DND-41 (cell line): ENCODE measurements at regions not wholly inside any gene's neighbourhood (a gene's known extent, or its start where the extent isn't known, plus 50 kb on each side); places are given as distances from the start of the nearest gene placed in this dataset.

Source experiments
- ATAC-seq: fragments of 200-7000 bp; cut with Tn5 transposase; 3 replicates; pipeline ENCODE4 v1.9.1; 2021; ENCODE audit warnings: low read depth; ENCODE audit not compliant: insufficient read depth
- DNase-seq: peaks from one replicate; pipeline ENCODE4 v3.0.0-alpha.2; 2020
- H2AFZ ChIP-seq: 2 replicates; pipeline ENCODE4 v1.6.0; 2012; ENCODE audit warnings: low read depth, low read length
- H3K27ac ChIP-seq: 2 replicates; pipeline ENCODE4 v1.5.1; 2012; ENCODE audit warnings: low read length, inconsistent platforms
- H3K27me3 ChIP-seq: fragments of 200-600 bp; sonication (generic); 2 replicates; pipeline ENCODE4 v1.6.0; 2012; ENCODE audit warnings: low read length, mild to moderate bottlenecking, inconsistent platforms; ENCODE audit not compliant: insufficient read depth, poor library complexity
- H3K36me3 ChIP-seq: 2 replicates; pipeline ENCODE4 v1.5.1; 2012; ENCODE audit warnings: low read length, inconsistent platforms; ENCODE audit not compliant: insufficient read depth
- H3K4me1 ChIP-seq: 2 replicates; pipeline ENCODE4 v1.5.1; 2012; ENCODE audit warnings: mild to moderate bottlenecking, low read length; ENCODE audit not compliant: insufficient read depth
- H3K4me2 ChIP-seq: 2 replicates; pipeline ENCODE4 v1.6.0; 2012; ENCODE audit warnings: mild to moderate bottlenecking, moderate library complexity, low read length, inconsistent platforms; ENCODE audit not compliant: insufficient read depth
- H3K4me3 ChIP-seq, 2 experiments: fragments of 200-600 bp in 1 of 2; shearing (Covaris generic) in 1 of 2; 2 replicates each; pipeline ENCODE4 v1.5.1; 2012 to 2016; ENCODE audit warnings: inconsistent platforms in 2 of 2, low read length in 2 of 2, mild to moderate bottlenecking in 2 of 2, low read depth in 1 of 2, moderate library complexity in 1 of 2
- H3K79me2 ChIP-seq: 2 replicates; pipeline ENCODE4 v1.6.0; 2012; ENCODE audit warnings: low read length, inconsistent platforms; ENCODE audit not compliant: insufficient read depth
- H3K9ac ChIP-seq: 2 replicates; pipeline ENCODE4 v1.6.0; 2012; ENCODE audit warnings: low read depth, mild to moderate bottlenecking, inconsistent platforms, low read length, moderate library complexity
- H3K9me3 ChIP-seq: 2 replicates; pipeline ENCODE4 v1.5.1; 2012; ENCODE audit warnings: low read length, moderate library complexity, mild to moderate bottlenecking, inconsistent platforms; ENCODE audit not compliant: insufficient read depth, severe bottlenecking
- H4K20me1 ChIP-seq: 2 replicates; pipeline ENCODE4 v1.6.0; 2012; ENCODE audit warnings: low read length; ENCODE audit not compliant: insufficient read depth
- CTCF ChIP-seq: IDR thresholded peaks from 2 replicates; pipeline ENCODE4 v1.5.1; 2012; ENCODE audit warnings: borderline replicate concordance, low read length, moderate library complexity, mild to moderate bottlenecking; ENCODE audit not compliant: poor library complexity, severe bottlenecking; ENCODE audit errors: extremely low read depth
- EZH2 ChIP-seq: IDR thresholded peaks from 3 replicates; pipeline ENCODE4 v1.6.1; 2012; ENCODE audit warnings: borderline replicate concordance, low read depth, mild to moderate bottlenecking, moderate library complexity, low read length, inconsistent platforms; ENCODE audit not compliant: severe bottlenecking

GRCh38 chr1:14037101-14037847 is 337.3 kb downstream of the PRDM2 start:
- no peaks in the 10 kb centered on the region for H3K4me1 ChIP-seq
- H2AFZ ChIP-seq: no peak overlapping the region
- no peak for DNase-seq
- H3K9ac ChIP-seq: no peak overlapping the region
- no peaks in the 10 kb centered on the region for H3K79me2 ChIP-seq
- peaks cover 10% of the 10 kb centered on the region for H3K27me3 ChIP-seq
- peaks cover 11% of the 10 kb centered on the region for H3K9me3 ChIP-seq
- H3K27ac ChIP-seq: no peak overlapping the region
- H4K20me1 ChIP-seq: no peaks in the 10 kb centered on the region
- TF ChIP-seq CTCF (no peak), EZH2 (no peak)
- H3K4me2 ChIP-seq: no peak overlapping the region
- no peak for ATAC-seq
- H3K4me3 ChIP-seq: no peak overlapping the region
- no peaks in the 10 kb centered on the region for H3K36me3 ChIP-seq

DNA sequence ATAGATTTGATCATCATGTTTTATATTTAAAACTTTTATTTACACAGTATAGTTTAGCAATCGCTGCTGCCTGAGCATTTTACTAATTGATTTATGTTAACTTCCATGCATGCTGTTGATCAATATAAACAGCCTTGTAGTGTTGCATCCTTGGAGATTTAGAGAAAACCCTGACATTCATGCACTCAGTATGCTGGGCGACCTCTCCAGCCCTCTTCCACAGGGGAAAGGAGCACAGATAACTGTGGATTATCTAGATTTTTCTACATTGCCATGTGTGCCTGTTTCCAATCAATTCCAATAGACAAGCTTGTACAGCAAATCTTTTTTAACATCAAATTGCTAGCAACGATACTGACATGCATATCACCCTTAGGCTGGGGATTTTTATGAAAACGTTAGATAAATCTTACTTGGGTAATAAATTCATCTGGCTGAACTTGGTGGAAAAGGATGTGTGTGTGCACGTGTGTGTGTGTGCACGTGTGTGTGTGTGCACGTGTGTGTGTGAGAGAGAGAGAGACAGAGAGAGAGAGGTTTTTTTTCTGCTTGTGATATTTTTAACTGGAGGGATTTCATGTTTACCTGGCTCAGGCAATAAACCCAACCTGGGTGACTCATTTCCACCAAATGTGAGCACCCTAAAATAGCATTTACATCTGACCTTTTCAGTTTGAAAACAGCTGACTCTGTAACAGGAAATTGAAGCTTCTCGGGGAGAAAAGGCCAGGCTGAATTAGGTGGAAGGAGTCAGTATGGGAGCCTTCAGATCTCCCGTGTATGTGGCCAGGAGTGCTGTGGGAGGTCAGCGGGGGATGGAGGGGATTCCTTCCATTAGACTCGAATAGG is 339.8 kb downstream of the PRDM2 start:
- no peaks in the 10 kb centered on the region for H4K20me1 ChIP-seq
- ATAC-seq (no peak), DNase-seq (no peak)
- H3K27me3 ChIP-seq: no peaks in the 10 kb centered on the region
- no peak overlapping the region for H3K9ac ChIP-seq
- H3K4me3 ChIP-seq: no peak overlapping the region
- no peaks in the 10 kb centered on the region for H3K4me1 ChIP-seq
- no peak overlapping the region for H3K4me2 ChIP-seq
- no peak overlapping the region for H3K27ac ChIP-seq
- H3K36me3 ChIP-seq: no peaks in the 10 kb centered on the region
- no peak for TF ChIP-seq EZH2
- no peak for TF ChIP-seq CTCF
- H2AFZ ChIP-seq: no peak overlapping the region
- H3K9me3 ChIP-seq: peaks cover 15% of the 10 kb centered on the region
- H3K79me2 ChIP-seq: no peaks in the 10 kb centered on the region

DNA sequence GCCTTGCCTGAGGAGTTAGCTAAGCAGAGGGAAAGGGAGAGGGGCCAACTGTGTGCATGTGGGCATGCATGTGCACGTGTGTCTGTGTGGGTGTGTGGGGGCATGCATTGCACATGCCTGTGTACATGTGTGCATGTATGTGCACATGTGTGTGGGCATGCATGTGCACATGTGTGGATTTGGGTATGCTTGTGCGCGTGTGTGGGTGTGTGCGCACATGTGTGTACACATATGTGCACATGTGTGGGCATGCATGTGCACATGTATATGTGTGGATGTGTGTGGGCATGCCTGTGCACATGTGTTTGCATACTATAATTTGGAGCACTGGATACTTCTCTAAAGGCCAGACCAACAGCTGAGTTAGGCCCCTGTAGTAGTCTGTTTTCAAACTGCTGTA is 350.0 kb downstream of the PRDM2 start:
- no peaks in the 10 kb centered on the region for H3K9me3 ChIP-seq

More for the DNA sequence above, 350.0 kb downstream of the PRDM2 start:
- Histone ChIP-seq H3K9ac (no peak overlapping the region), H2AFZ (no peak overlapping the region), H3K4me1 (no peaks in the 10 kb centered on the region), H3K36me3 (no peaks in the 10 kb centered on the region), H3K4me2 (no peak overlapping the region), H3K79me2 (no peaks in the 10 kb centered on the region), H4K20me1 (no peaks in the 10 kb centered on the region), H3K27me3 (no peaks in the 10 kb centered on the region), H3K27ac (no peak overlapping the region), H3K4me3 (no peak overlapping the region)
- ATAC-seq (no peak), DNase-seq (no peak)
- TF ChIP-seq EZH2 (no peak), CTCF (no peak)
